HTR-8/SVneo (cell line): ENCODE measurements at regions not wholly inside any gene's neighbourhood (a gene's known extent, or its start where the extent isn't known, plus 50 kb on each side); places are given as distances from the start of the nearest gene placed in this dataset.
"Not testable (repeated sequence)": the region's sequence is repeated elsewhere in the genome, so short reads cannot be mapped to it uniquely, and the experiment has no call there.

Source experiments
- DNase-seq: peaks from one replicate; pipeline ENCODE4 v3.0.0; 2011; ENCODE audit warnings: low spot score, mixed read lengths; ENCODE audit not compliant: insufficient read length
- FAIRE-seq: peaks from 2 replicates; lab custom pipeline; 2011; peaks lifted over from hg19 to GRCh38; lab: Jason Lieb, UNC

GRCh38 chr2:235206980-235207579 lies 255.3 kb downstream of the SH3BP4 start:
- no peak for DNase-seq
- no peak for FAIRE-seq

GRCh38 chr2:235211056-235211455 lies 259.2 kb downstream of the SH3BP4 start:
- DNase-seq (no peak), FAIRE-seq (no peak)

GRCh38 chr2:235212501-235213158 lies 260.8 kb downstream of the SH3BP4 start:
- FAIRE-seq (no peak), DNase-seq (no peak)

- FAIRE-seq = no peak
- DNase-seq = no peak
Observed at GRCh38 chr2:235215248-235215647, 263.4 kb downstream of the SH3BP4 start.

GRCh38 chr2:235216901-235217300 lies 265.1 kb downstream of the SH3BP4 start:
- FAIRE-seq (peak; percentile 72), DNase-seq (peak; percentile 57)

- DNase-seq = no peak
- no peak for FAIRE-seq
Observed at GRCh38 chr2:235217846-235218245, 266.0 kb downstream of the SH3BP4 start.

GRCh38 chr2:235218486-235218907 lies 266.7 kb downstream of the SH3BP4 start:
- FAIRE-seq (no peak), DNase-seq (no peak)

GRCh38 chr2:235219048-235219447 lies 267.2 kb downstream of the SH3BP4 start:
- no peak for DNase-seq
- no peak for FAIRE-seq

- DNase-seq (no peak), FAIRE-seq (no peak)
Observed at GRCh38 chr2:235220331-235220730, 268.5 kb downstream of the SH3BP4 start.

GRCh38 chr2:235223011-235223410 lies 270.8 kb upstream of the AGAP1 start:
- FAIRE-seq = no peak
- DNase-seq = no peak

- FAIRE-seq (no peak), DNase-seq (no peak)
Observed at GRCh38 chr2:235224410-235224809, 269.4 kb upstream of the AGAP1 start.

GRCh38 chr2:235225261-235225660 lies 268.6 kb upstream of the AGAP1 start:
- FAIRE-seq = no peak

GRCh38 chr2:235227590-235227989 lies 266.3 kb upstream of the AGAP1 start:
- DNase-seq (no peak), FAIRE-seq (no peak)

More at GRCh38 chr2:235225261-235225660, 268.6 kb upstream of the AGAP1 start:
- DNase-seq = no peak

GRCh38 chr2:235228422-235228821 lies 265.4 kb upstream of the AGAP1 start:
- not testable (repeated sequence) for DNase-seq, FAIRE-seq

- DNase-seq (no peak), FAIRE-seq (no peak)
Observed at GRCh38 chr2:235229236-235229635, 264.6 kb upstream of the AGAP1 start.

- DNase-seq (no peak), FAIRE-seq (no peak)
Observed at GRCh38 chr2:235230821-235231601, 262.8 kb upstream of the AGAP1 start.

GRCh38 chr2:235232449-235233433 lies 261.1 kb upstream of the AGAP1 start:
- DNase-seq (no peak), FAIRE-seq (no peak)

GRCh38 chr2:235234736-235235135 lies 259.1 kb upstream of the AGAP1 start:
- DNase-seq (no peak), FAIRE-seq (no peak)

GRCh38 chr2:235235977-235236767 lies 257.7 kb upstream of the AGAP1 start:
- FAIRE-seq (peak; percentile 63), DNase-seq (no peak)
